ENCODE measurements at regions not wholly inside any gene's neighbourhood (a gene's known extent, or its start where the extent isn't known, plus 50 kb on each side); places are given as distances from the start of the nearest gene placed in this dataset.

- peak; percentile 37 for TF ChIP-seq CTCF (IDR thresholded peaks at IDR 0.05; ENCODE audit: control extremely low read depth, extremely low read depth, low read depth, missing control alignments)
- CTCF ChIA-PET: interaction anchor here (1.0 to 4.1 kb wide), 11 partner anchors 8 to 493 kb away, joined by 3 to 46 read pairs (median 4); no protein-coding TSS in a partner anchor
- DNase-seq (ENCODE audit: extremely low spot score): peak; percentile 56
- POLR2A ChIA-PET: no interaction called here
Measured at GRCh38 chr6:6057442-6058053, 50.8 kb upstream of the NRN1 start.
